ENCODE measurements at regions not wholly inside any gene's neighbourhood (a gene's known extent, or its start where the extent isn't known, plus 50 kb on each side); places are given as distances from the start of the nearest gene placed in this dataset.
"Not testable (repeated sequence)": the region's sequence is repeated elsewhere in the genome, so short reads cannot be mapped to it uniquely, and the experiment has no call there.

GRCh38 chr4:125794989-125795388, 480.2 kb downstream of the FAT4 start:
- Histone ChIP-seq H3K4me1 (ENCODE audit: control insufficient read depth, insufficient read depth, low read length) (no peaks in the 10 kb centered on the region), H3K4me3 (ENCODE audit: low read length) (no peak overlapping the region), H3K27ac (ENCODE audit: low read length) (no peak overlapping the region), H3K9me3 (replicated peaks; ENCODE audit: control insufficient read depth, low read depth, low read length) (no peaks in the 10 kb centered on the region), H3K27me3 (ENCODE audit: control insufficient read depth, insufficient read depth, low read length) (no peaks in the 10 kb centered on the region), H3K36me3 (ENCODE audit: control insufficient read depth, insufficient read depth, low read length) (no peaks in the 10 kb centered on the region)
- WGBS (ENCODE audit: insufficient coverage) = no CpG with 5 or more reads among the region's 1 CpG
- DNase-seq = no peak

- no peak overlapping the region for H3K27ac ChIP-seq (ENCODE audit: low read length)
- DNase-seq = no peak
- H3K36me3 ChIP-seq (ENCODE audit: control insufficient read depth, insufficient read depth, low read length) = no peaks in the 10 kb centered on the region
- WGBS (ENCODE audit: insufficient coverage) = 40% methylated on average over 1 of the region's 2 CpGs
- H3K9me3 ChIP-seq (replicated peaks; ENCODE audit: control insufficient read depth, low read depth, low read length) = no peaks in the 10 kb centered on the region
- H3K27me3 ChIP-seq (ENCODE audit: control insufficient read depth, insufficient read depth, low read length) = no peaks in the 10 kb centered on the region
- H3K4me3 ChIP-seq (ENCODE audit: low read length) = no peak overlapping the region
- H3K4me1 ChIP-seq (ENCODE audit: control insufficient read depth, insufficient read depth, low read length) = no peaks in the 10 kb centered on the region
These were observed 481.4 kb downstream of the FAT4 start for GRCh38 chr4:125796138-125796537.

GRCh38 chr4:125797621-125798020, 482.9 kb downstream of the FAT4 start:
- not testable (repeated sequence) for H3K27ac ChIP-seq (ENCODE audit: low read length); H3K27me3 ChIP-seq (ENCODE audit: control insufficient read depth, insufficient read depth, low read length); DNase-seq; H3K36me3 ChIP-seq (ENCODE audit: control insufficient read depth, insufficient read depth, low read length); H3K9me3 ChIP-seq (replicated peaks; ENCODE audit: control insufficient read depth, low read depth, low read length); H3K4me3 ChIP-seq (ENCODE audit: low read length); H3K4me1 ChIP-seq (ENCODE audit: control insufficient read depth, insufficient read depth, low read length)
- WGBS (ENCODE audit: insufficient coverage) = 100% methylated on average over 2 of the region's 4 CpGs

GRCh38 chr4:125801373-125801772, 486.6 kb downstream of the FAT4 start:
- WGBS (ENCODE audit: insufficient coverage) = no CpG with 5 or more reads among the region's 4 CpGs
- Histone ChIP-seq H3K9me3 (replicated peaks; ENCODE audit: control insufficient read depth, low read depth, low read length) (no peaks in the 10 kb centered on the region), H3K27ac (ENCODE audit: low read length) (no peak overlapping the region), H3K4me3 (ENCODE audit: low read length) (no peak overlapping the region), H3K27me3 (ENCODE audit: control insufficient read depth, insufficient read depth, low read length) (no peaks in the 10 kb centered on the region), H3K4me1 (ENCODE audit: control insufficient read depth, insufficient read depth, low read length) (no peaks in the 10 kb centered on the region), H3K36me3 (ENCODE audit: control insufficient read depth, insufficient read depth, low read length) (no peaks in the 10 kb centered on the region)
- no peak for DNase-seq

- Histone ChIP-seq H3K36me3 (ENCODE audit: control insufficient read depth, insufficient read depth, low read length) (no peaks in the 10 kb centered on the region), H3K4me3 (ENCODE audit: low read length) (no peak overlapping the region), H3K9me3 (replicated peaks; ENCODE audit: control insufficient read depth, low read depth, low read length) (no peaks in the 10 kb centered on the region), H3K27ac (ENCODE audit: low read length) (no peak overlapping the region), H3K4me1 (ENCODE audit: control insufficient read depth, insufficient read depth, low read length) (no peaks in the 10 kb centered on the region), H3K27me3 (ENCODE audit: control insufficient read depth, insufficient read depth, low read length) (no peaks in the 10 kb centered on the region)
- DNase-seq = no peak
- WGBS (ENCODE audit: insufficient coverage) = no CpG with 5 or more reads among the region's 1 CpG
These were observed 487.2 kb downstream of the FAT4 start for GRCh38 chr4:125801924-125802323.

GRCh38 chr4:125808022-125808421, 493.3 kb downstream of the FAT4 start:
- H3K27me3 ChIP-seq (ENCODE audit: control insufficient read depth, insufficient read depth, low read length) = no peaks in the 10 kb centered on the region
- peak; percentile 63 for DNase-seq
- WGBS (ENCODE audit: insufficient coverage) = no CpG with 5 or more reads among the region's 3 CpGs
- peak overlapping the region; percentile 4 for H3K27ac ChIP-seq (ENCODE audit: low read length)
- H3K9me3 ChIP-seq (replicated peaks; ENCODE audit: control insufficient read depth, low read depth, low read length) = no peaks in the 10 kb centered on the region
- no peaks in the 10 kb centered on the region for H3K36me3 ChIP-seq (ENCODE audit: control insufficient read depth, insufficient read depth, low read length)
- no peak overlapping the region for H3K4me3 ChIP-seq (ENCODE audit: low read length)
- H3K4me1 ChIP-seq (ENCODE audit: control insufficient read depth, insufficient read depth, low read length) = no peaks in the 10 kb centered on the region

- Histone ChIP-seq H3K4me3 (ENCODE audit: low read length) (no peak overlapping the region), H3K36me3 (ENCODE audit: control insufficient read depth, insufficient read depth, low read length) (no peaks in the 10 kb centered on the region), H3K4me1 (ENCODE audit: control insufficient read depth, insufficient read depth, low read length) (no peaks in the 10 kb centered on the region), H3K27ac (ENCODE audit: low read length) (no peak overlapping the region), H3K9me3 (replicated peaks; ENCODE audit: control insufficient read depth, low read depth, low read length) (no peaks in the 10 kb centered on the region), H3K27me3 (ENCODE audit: control insufficient read depth, insufficient read depth, low read length) (no peaks in the 10 kb centered on the region)
- no CpG with 5 or more reads among the region's 1 CpG for WGBS (ENCODE audit: insufficient coverage)
- DNase-seq = peak; percentile 18
These were observed 493.8 kb downstream of the FAT4 start for GRCh38 chr4:125808570-125808969.

GRCh38 chr4:125811892-125812291, 497.1 kb downstream of the FAT4 start:
- Histone ChIP-seq H3K27me3 (ENCODE audit: control insufficient read depth, insufficient read depth, low read length) (no peaks in the 10 kb centered on the region), H3K9me3 (replicated peaks; ENCODE audit: control insufficient read depth, low read depth, low read length) (no peaks in the 10 kb centered on the region), H3K4me3 (ENCODE audit: low read length) (no peak overlapping the region), H3K27ac (ENCODE audit: low read length) (no peak overlapping the region), H3K4me1 (ENCODE audit: control insufficient read depth, insufficient read depth, low read length) (no peaks in the 10 kb centered on the region), H3K36me3 (ENCODE audit: control insufficient read depth, insufficient read depth, low read length) (no peaks in the 10 kb centered on the region)
- no peak for DNase-seq

GRCh38 chr4:125826801-125827695, 512.3 kb downstream of the FAT4 start:
- Histone ChIP-seq H3K27me3 (ENCODE audit: control insufficient read depth, insufficient read depth, low read length) (no peaks in the 10 kb centered on the region), H3K9me3 (replicated peaks; ENCODE audit: control insufficient read depth, low read depth, low read length) (no peaks in the 10 kb centered on the region), H3K27ac (ENCODE audit: low read length) (no peak overlapping the region), H3K4me1 (ENCODE audit: control insufficient read depth, insufficient read depth, low read length) (no peaks in the 10 kb centered on the region), H3K36me3 (ENCODE audit: control insufficient read depth, insufficient read depth, low read length) (no peaks in the 10 kb centered on the region), H3K4me3 (ENCODE audit: low read length) (no peak overlapping the region)
- no peak for DNase-seq
- WGBS (ENCODE audit: insufficient coverage) = no CpG with 5 or more reads among the region's 3 CpGs

GRCh38 chr4:125827696-125828052, 512.9 kb downstream of the FAT4 start:
- DNase-seq = no peak
- H3K27ac ChIP-seq (ENCODE audit: low read length) = no peak overlapping the region
- no peaks in the 10 kb centered on the region for H3K36me3 ChIP-seq (ENCODE audit: control insufficient read depth, insufficient read depth, low read length)
- H3K4me3 ChIP-seq (ENCODE audit: low read length) = no peak overlapping the region
- no peaks in the 10 kb centered on the region for H3K27me3 ChIP-seq (ENCODE audit: control insufficient read depth, insufficient read depth, low read length)
- no peaks in the 10 kb centered on the region for H3K4me1 ChIP-seq (ENCODE audit: control insufficient read depth, insufficient read depth, low read length)
- H3K9me3 ChIP-seq (replicated peaks; ENCODE audit: control insufficient read depth, low read depth, low read length) = no peaks in the 10 kb centered on the region

GRCh38 chr4:125828346-125828745, 513.6 kb downstream of the FAT4 start:
- Histone ChIP-seq H3K4me3 (ENCODE audit: low read length) (no peak overlapping the region), H3K36me3 (ENCODE audit: control insufficient read depth, insufficient read depth, low read length) (no peaks in the 10 kb centered on the region), H3K27ac (ENCODE audit: low read length) (no peak overlapping the region), H3K27me3 (ENCODE audit: control insufficient read depth, insufficient read depth, low read length) (no peaks in the 10 kb centered on the region), H3K9me3 (replicated peaks; ENCODE audit: control insufficient read depth, low read depth, low read length) (no peaks in the 10 kb centered on the region), H3K4me1 (ENCODE audit: control insufficient read depth, insufficient read depth, low read length) (no peaks in the 10 kb centered on the region)
- no CpG with 5 or more reads among the region's 2 CpGs for WGBS (ENCODE audit: insufficient coverage)
- no peak for DNase-seq
